Fibroblast of the aortic adventitia (primary cell): ENCODE measurements at regions not wholly inside any gene's neighbourhood (a gene's known extent, or its start where the extent isn't known, plus 50 kb on each side); places are given as distances from the start of the nearest gene placed in this dataset.

Source experiments
- DNase-seq: peaks from one replicate; pipeline ENCODE4 v3.0.0-alpha.2; 2010; ENCODE audit warnings: low read depth
- H3K4me3 ChIP-seq: 2 replicates; pipeline ENCODE4 v1.5.1; 2011; ENCODE audit warnings: low read depth, mild to moderate bottlenecking, control low read depth, low read length, moderate library complexity
- TF ChIP-seq, protein P1 (sequence below): IDR thresholded peaks from 2 replicates; pipeline ENCODE4 v1.5.1; 2011; ENCODE audit warnings: mild to moderate bottlenecking, low read length, control low read depth, inconsistent platforms; ENCODE audit not compliant: insufficient read depth

DNA sequence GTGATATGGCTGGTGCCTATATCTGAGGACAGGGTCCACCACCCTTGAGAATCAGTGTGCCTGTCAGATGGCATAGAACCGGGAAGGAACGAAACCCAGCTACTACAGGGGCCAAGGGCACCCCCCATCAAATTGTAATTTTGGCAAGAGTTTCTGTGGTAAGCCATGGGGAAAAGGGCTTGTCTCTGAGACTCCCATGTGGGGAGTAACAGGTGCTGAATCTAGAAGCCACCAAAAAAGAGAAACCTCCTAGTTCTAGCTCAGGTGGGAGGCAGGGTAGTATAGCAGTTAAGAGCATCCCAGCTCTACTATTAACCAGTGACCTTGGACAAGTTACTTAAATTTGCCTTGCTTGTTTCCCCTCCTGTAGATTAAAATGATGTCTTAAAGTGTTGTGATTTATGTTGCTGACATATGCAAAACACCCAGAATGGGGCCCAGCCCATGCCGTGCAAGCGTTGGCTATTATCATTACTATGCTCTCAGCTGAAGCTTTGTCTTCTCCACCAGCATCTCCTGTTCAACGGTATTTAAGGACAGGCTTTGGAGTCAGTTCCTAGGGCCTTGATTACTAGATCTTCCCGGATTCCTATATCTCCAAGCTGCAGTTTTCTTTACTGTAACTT lies 210.7 kb upstream of the NLRP1 start:
- DNase-seq = no peak
- H3K4me3 ChIP-seq = no peak overlapping the region
- TF ChIP-seq, protein P1, sequence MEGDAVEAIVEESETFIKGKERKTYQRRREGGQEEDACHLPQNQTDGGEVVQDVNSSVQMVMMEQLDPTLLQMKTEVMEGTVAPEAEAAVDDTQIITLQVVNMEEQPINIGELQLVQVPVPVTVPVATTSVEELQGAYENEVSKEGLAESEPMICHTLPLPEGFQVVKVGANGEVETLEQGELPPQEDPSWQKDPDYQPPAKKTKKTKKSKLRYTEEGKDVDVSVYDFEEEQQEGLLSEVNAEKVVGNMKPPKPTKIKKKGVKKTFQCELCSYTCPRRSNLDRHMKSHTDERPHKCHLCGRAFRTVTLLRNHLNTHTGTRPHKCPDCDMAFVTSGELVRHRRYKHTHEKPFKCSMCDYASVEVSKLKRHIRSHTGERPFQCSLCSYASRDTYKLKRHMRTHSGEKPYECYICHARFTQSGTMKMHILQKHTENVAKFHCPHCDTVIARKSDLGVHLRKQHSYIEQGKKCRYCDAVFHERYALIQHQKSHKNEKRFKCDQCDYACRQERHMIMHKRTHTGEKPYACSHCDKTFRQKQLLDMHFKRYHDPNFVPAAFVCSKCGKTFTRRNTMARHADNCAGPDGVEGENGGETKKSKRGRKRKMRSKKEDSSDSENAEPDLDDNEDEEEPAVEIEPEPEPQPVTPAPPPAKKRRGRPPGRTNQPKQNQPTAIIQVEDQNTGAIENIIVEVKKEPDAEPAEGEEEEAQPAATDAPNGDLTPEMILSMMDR = no peak

DNA sequence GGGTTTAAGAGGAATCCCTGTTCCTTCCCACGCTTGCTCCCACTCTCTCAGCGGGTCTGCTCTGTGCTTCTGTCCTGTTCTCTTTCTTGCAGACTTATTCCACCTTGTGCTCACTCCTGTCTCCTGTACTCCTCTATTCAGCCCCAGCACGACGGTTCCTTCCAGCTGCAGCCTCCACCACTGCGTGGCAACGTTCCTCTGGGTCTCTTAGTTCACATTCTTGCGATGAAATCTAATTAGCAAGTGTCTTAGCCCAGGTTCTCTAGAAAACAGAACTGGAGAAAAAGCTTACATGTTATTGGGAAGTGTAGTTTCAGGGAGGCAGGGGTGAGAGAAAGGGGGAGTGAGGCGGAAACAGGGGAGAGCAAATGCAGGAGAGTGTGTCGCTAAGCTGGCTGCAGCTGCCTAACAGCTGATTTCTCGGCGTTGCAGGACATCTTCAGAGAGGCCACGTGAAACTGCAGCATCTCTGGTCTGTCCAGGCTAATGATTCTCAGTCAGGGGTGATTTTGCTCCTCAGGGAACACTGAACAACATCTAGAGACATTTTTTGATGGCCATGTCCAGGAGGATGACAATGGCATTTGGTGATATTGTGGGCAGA lies 213.2 kb upstream of the NLRP1 start:
- TF ChIP-seq, protein P1 = no peak
- DNase-seq = no peak

DNA sequence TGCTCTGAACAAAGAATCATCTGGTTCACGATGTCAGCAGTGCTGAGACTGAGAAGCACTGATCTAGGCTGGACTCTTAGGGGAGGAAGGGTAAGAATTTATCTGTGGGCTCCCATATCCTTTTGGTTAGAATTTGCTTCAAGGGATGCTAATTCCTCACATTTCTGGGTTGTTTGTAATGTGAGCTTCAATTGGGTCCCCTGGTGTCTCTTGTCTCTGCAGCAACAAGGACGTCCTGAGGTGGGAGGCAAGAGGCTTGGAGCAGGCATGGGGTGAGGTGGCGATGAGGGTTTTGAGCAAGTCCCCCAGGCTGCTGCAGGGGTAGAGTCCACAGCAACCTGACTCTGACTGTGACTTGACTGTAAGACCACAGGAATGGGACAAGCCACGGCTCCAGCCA lies 213.8 kb upstream of the NLRP1 start:
- no peak for DNase-seq
- TF ChIP-seq, protein P1 = no peak
- no peak overlapping the region for H3K4me3 ChIP-seq

More for the DNA sequence above, 213.2 kb upstream of the NLRP1 start:
- H3K4me3 ChIP-seq = no peak overlapping the region

DNA sequence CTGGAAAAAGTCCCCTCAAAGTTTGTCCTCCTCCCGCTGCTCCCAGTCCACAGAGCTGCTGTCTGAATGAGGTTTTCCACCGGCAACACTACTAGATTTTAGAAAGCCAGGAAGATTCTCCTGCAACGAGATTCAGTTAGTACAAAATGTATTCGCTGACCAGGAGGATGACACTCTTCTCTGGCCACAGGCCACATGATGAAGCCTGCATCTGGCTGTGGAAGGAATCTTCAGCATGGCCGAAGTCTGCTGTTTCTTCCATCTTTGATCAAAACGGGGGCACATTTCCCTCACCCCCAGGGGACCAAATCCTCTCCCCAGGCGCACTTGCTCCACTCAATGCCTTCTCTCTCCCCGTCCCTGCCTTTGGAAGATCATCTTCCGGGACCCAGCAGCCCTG lies 215.8 kb upstream of the NLRP1 start:
- H3K4me3 ChIP-seq = no peak overlapping the region
- TF ChIP-seq, protein P1 = no peak
- no peak for DNase-seq

DNA sequence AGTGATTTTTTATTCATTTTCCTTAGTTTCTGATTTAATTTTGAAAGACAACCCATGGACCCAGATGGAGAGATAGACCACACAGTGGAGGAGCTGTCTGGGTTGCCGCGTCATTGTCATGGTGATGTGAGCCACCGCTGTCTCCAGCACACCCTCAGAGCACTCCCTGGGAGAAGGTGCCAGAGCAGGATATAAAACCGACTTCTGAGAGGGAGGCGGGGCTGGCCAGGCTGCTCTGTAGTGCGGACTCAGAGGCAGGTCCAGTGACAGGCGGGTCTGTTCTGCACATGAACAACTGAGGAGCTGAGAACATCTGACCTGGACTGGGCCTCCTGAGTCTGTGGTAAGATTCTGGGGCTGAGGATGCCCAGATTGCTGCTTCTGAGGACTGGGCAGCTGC lies 216.3 kb upstream of the NLRP1 start:
- H3K4me3 ChIP-seq = no peak overlapping the region
- no peak for DNase-seq
- TF ChIP-seq, protein P1 = no peak

DNA sequence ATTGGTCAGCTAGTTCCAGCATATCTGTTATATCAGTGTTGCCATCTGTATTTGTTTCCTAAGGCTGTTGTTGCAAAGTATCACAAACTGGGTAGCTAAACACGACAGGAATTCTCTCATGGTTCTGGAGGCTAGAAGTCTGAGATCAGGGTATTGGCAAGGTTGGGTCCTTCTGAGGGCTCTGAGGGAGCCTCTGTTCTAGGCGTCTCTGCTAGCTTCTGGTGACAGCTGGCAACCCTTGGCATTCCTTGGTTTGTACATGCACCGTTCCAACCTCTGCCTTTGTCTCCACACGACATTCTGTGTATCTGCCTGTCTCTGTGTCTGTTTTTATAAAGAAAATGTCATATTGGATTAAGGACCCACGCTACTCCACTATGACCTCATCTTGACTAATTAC lies 219.9 kb upstream of the NLRP1 start:
- no peak overlapping the region for H3K4me3 ChIP-seq
- no peak for DNase-seq
- TF ChIP-seq, protein P1 = no peak

DNA sequence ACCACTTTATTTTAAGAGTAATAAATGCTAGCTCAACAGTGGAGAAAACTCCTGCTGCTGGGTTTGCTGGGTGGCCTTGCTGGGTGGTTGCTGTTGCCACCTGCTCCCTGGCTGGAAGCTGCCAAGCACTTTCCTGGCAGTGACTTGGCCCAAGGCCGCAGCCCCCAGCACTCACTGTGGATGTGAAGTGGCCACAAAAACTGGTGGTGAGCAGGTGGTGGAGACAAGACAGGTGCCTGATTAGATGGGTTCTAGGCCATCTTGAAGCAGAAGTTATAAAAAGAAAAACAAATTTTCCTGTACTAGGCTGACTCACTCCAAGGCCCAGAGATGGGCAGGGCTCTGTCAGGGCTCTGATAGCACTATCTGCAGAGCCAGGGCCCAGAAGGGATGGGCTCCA lies 224.7 kb upstream of the NLRP1 start:
- TF ChIP-seq, protein P1 = no peak
- DNase-seq = no peak
- no peak overlapping the region for H3K4me3 ChIP-seq
